ENCODE measurements at regions not wholly inside any gene's neighbourhood (a gene's known extent, or its start where the extent isn't known, plus 50 kb on each side); places are given as distances from the start of the nearest gene placed in this dataset.

GRCh38 chr11:93072229-93072914 lies 102.9 kb downstream of the MTNR1B start:
- Histone ChIP-seq H2BK15ac (ENCODE audit: low read depth, low read length) (no peak overlapping the region), H2BK120ac (ENCODE audit: low read depth, low read length, poor library complexity, severe bottlenecking) (no peak overlapping the region), H2AK5ac (ENCODE audit: insufficient read length, low read length) (no peak overlapping the region), H3T11ph (ENCODE audit: low read length) (no peak overlapping the region), H3K23me2 (ENCODE audit: insufficient read length, low read depth, low read length, poor library complexity, severe bottlenecking) (no peaks in the 10 kb centered on the region), H3K4me2 (ENCODE audit: insufficient read depth, insufficient read length, low read length) (peak overlapping the region; percentile 12), H3K27ac (ENCODE audit: insufficient read length, low read depth, low read length) (peak overlapping the region; percentile 83), H2BK12ac (ENCODE audit: insufficient read length, low read depth, low read length) (no peak overlapping the region), H2AFZ (ENCODE audit: low read length) (no peak overlapping the region), H3K79me1 (ENCODE audit: insufficient read depth, low read depth, low read length, poor library complexity, severe bottlenecking) (no peaks in the 10 kb centered on the region), H4K20me1 (ENCODE audit: control insufficient read depth, insufficient read depth, insufficient read length) (no peaks in the 10 kb centered on the region), H3K56ac (ENCODE audit: insufficient read length, low read depth, low read length) (no peak overlapping the region), H4K8ac (replicated peaks; ENCODE audit: insufficient read length, low read depth, low read length) (no peak overlapping the region), H3K79me2 (ENCODE audit: insufficient read depth, low read length) (no peaks in the 10 kb centered on the region), H3K4me1 (ENCODE audit: insufficient read depth, low read length) (peaks cover 8% of the 10 kb centered on the region), H3K27me3 (ENCODE audit: insufficient read depth, low read length) (no peaks in the 10 kb centered on the region), H3K18ac (ENCODE audit: insufficient read length, low read depth, low read length) (no peak overlapping the region), H3K4ac (ENCODE audit: low read depth, low read length) (no peak overlapping the region), H2BK5ac (ENCODE audit: insufficient read length, low read length) (no peak overlapping the region), H4K5ac (ENCODE audit: insufficient read length, low read depth, low read length) (no peak overlapping the region), H3K23ac (ENCODE audit: insufficient read length, low read depth, low read length) (no peak overlapping the region), H3K9me3 (ENCODE audit: control insufficient read depth, low read depth, low read length) (no peaks in the 10 kb centered on the region), H2BK20ac (ENCODE audit: low read depth, low read length, poor library complexity, severe bottlenecking) (no peak overlapping the region), H3K9ac (ENCODE audit: extremely low read depth, insufficient read length, low read length) (no peak overlapping the region), H3K14ac (ENCODE audit: insufficient read depth, low read length) (no peak overlapping the region), H4K91ac (ENCODE audit: insufficient read length, low read depth, low read length) (no peak overlapping the region)
- Mint-ChIP-seq H3K27ac (peak overlapping the region; percentile 93 to 99 (median 97)), H3K36me3 (ENCODE audit: insufficient read depth in 1 of 3, low read depth in 3 of 3) (peaks cover 0 to 27% (median 9%) of the 10 kb centered on the region in 3 experiments; a peak in 5 of 7 replicates), H3K9me3 (peaks cover 9 to 11% of the 10 kb centered on the region in 2 experiments), H3K27me3 (ENCODE audit: low read depth) (no peaks in the 10 kb centered on the region), H3K4me3 (peak overlapping the region; percentile 1 to 57; a peak in 2 of 5 replicates), H3K4me1 (peaks cover 49 to 60% of the 10 kb centered on the region in 2 experiments)
- no CpG with 5 or more reads among the region's 1 CpG for WGBS (ENCODE audit: extremely low coverage, insufficient read length, low lambda C conversion rate)
- TF ChIP-seq CTCF (conservative IDR thresholded peaks at IDR 0.05), result no peak
- peak; percentile 36 for DNase-seq
